Fibroblast of lung (primary cell): ENCODE measurements at regions not wholly inside any gene's neighbourhood (a gene's known extent, or its start where the extent isn't known, plus 50 kb on each side); places are given as distances from the start of the nearest gene placed in this dataset.

Experiments
- DNase-seq, 2 donors: peaks; one replicate each; pipeline versions ENCODE4 v3.0.0 to v3.0.0-alpha.2; 2010; ENCODE audit warnings: low read depth in 2 of 2
- H2AFZ ChIP-seq: 2 replicates; pipeline ENCODE4 v1.5.1; 2012; ENCODE audit warnings: low read length, control low read depth, inconsistent platforms
- H3K27ac ChIP-seq: 2 replicates; pipeline ENCODE4 v1.5.1; 2011; ENCODE audit warnings: low read length, control low read depth; ENCODE audit not compliant: insufficient read depth
- H3K27me3 ChIP-seq: 2 replicates; pipeline ENCODE4 v1.5.1; 2011; ENCODE audit warnings: mild to moderate bottlenecking, low read length; ENCODE audit not compliant: control insufficient read depth, insufficient read depth
- H3K36me3 ChIP-seq: 2 replicates; pipeline ENCODE4 v1.5.1; 2011; ENCODE audit warnings: low read length; ENCODE audit not compliant: control insufficient read depth, insufficient read depth
- H3K4me1 ChIP-seq: 2 replicates; pipeline ENCODE4 v1.5.1; 2011; ENCODE audit warnings: low read length; ENCODE audit not compliant: control insufficient read depth, insufficient read depth; ENCODE audit errors: extremely low read depth
- H3K4me2 ChIP-seq: 2 replicates; pipeline ENCODE4 v1.5.1; 2011; ENCODE audit warnings: low read length, control low read depth; ENCODE audit not compliant: insufficient read depth; ENCODE audit errors: extremely low read depth
- H3K4me3 ChIP-seq, 4 experiments: fragments of 200-600 bp in 1 of 4; sonication (generic) in 1 of 4; replicated peaks in 1 of 4; 2 replicates each; pipeline ENCODE4 v1.5.1; 2011 to 2016; ENCODE audit warnings: low read length in 4 of 4, low read depth in 3 of 4, mild to moderate bottlenecking in 3 of 4, control low read depth in 2 of 4, inconsistent platforms in 1 of 4, mixed read lengths in 1 of 4; ENCODE audit not compliant: insufficient read depth in 1 of 4; ENCODE audit errors: control extremely low read depth in 1 of 4
- H3K79me2 ChIP-seq: 2 replicates; pipeline ENCODE4 v1.5.1; 2012; ENCODE audit warnings: mild to moderate bottlenecking, low read length, inconsistent platforms; ENCODE audit not compliant: control insufficient read depth, insufficient read depth
- H3K9ac ChIP-seq: 2 replicates; pipeline ENCODE4 v1.5.1; 2011; ENCODE audit warnings: mild to moderate bottlenecking, low read length, control low read depth; ENCODE audit not compliant: insufficient read depth
- H3K9me3 ChIP-seq: 2 replicates; pipeline ENCODE4 v1.5.1; 2012; ENCODE audit warnings: low read depth, low read length; ENCODE audit not compliant: control insufficient read depth, insufficient read depth
- H4K20me1 ChIP-seq: 2 replicates; pipeline ENCODE4 v1.5.1; 2011; ENCODE audit warnings: low read length; ENCODE audit not compliant: control insufficient read depth, insufficient read depth; ENCODE audit errors: extremely low read depth
- CTCF ChIP-seq, 2 donors: IDR thresholded peaks in 1 of 2; conservative IDR thresholded peaks in 1 of 2; 1 replicate in 1 of 2; 2 replicates in 1 of 2; pipeline ENCODE4 v1.5.1; 2011 to 2012; ENCODE audit warnings: low read length in 2 of 2, control low read depth in 1 of 2, inconsistent platforms in 1 of 2, low read depth in 1 of 2, mild to moderate bottlenecking in 1 of 2
- EZH2 ChIP-seq: IDR thresholded peaks from 2 replicates; pipeline ENCODE4 v1.5.1; 2012; ENCODE audit warnings: low read length, control low read depth, mild to moderate bottlenecking; ENCODE audit errors: missing control alignments

GRCh38 chr2:59720296-59720866 lies 833.1 kb downstream of the BCL11A start:
- Histone ChIP-seq H4K20me1 (no peaks in the 10 kb centered on the region), H3K79me2 (no peaks in the 10 kb centered on the region), H3K27me3 (no peaks in the 10 kb centered on the region), H2AFZ (no peak overlapping the region), H3K36me3 (no peaks in the 10 kb centered on the region), H3K4me1 (no peaks in the 10 kb centered on the region), H3K9me3 (no peaks in the 10 kb centered on the region), H3K9ac (no peak overlapping the region), H3K27ac (no peak overlapping the region), H3K4me2 (no peak overlapping the region), H3K4me3 (no peak overlapping the region)
- no peak for DNase-seq
- TF ChIP-seq EZH2, result no peak
- no peak for TF ChIP-seq CTCF (conservative IDR thresholded peaks at IDR 0.05 in 1 of 2, IDR thresholded peaks at IDR 0.05 in 1 of 2; ENCODE audit: low read depth in 1 of 2, low read length in 2 of 2)

DNA sequence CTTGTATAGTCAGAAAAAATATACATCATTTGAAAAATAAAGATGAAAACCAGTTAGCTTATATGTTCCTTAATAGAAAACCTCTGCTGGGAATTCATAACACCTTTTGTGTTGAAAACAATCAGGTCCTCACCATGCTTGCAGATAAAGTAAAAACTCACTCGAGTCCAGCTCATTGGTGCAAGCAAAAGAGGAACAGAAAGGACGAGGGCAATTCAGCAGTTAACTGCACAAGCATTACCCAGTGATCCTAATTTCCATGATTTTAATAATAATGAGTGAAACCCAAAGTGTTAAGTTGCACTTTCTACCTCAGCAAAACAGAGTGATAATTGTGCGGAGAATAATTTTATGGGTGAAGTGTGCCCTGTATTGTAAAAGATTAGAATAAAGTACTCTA lies 839.9 kb downstream of the BCL11A start:
- no peak for DNase-seq
- H3K36me3 ChIP-seq, result no peaks in the 10 kb centered on the region
- H3K9ac ChIP-seq, result no peak overlapping the region
- TF ChIP-seq EZH2 (no peak), CTCF (conservative IDR thresholded peaks at IDR 0.05 in 1 of 2, IDR thresholded peaks at IDR 0.05 in 1 of 2; ENCODE audit: low read depth in 1 of 2, low read length in 2 of 2) (no peak)
- no peak overlapping the region for H2AFZ ChIP-seq
- no peaks in the 10 kb centered on the region for H3K9me3 ChIP-seq
- no peak overlapping the region for H3K27ac ChIP-seq
- no peaks in the 10 kb centered on the region for H3K79me2 ChIP-seq
- no peak overlapping the region for H3K4me3 ChIP-seq
- H3K4me2 ChIP-seq, result no peak overlapping the region
- no peaks in the 10 kb centered on the region for H3K4me1 ChIP-seq
- no peaks in the 10 kb centered on the region for H3K27me3 ChIP-seq
- no peaks in the 10 kb centered on the region for H4K20me1 ChIP-seq

GRCh38 chr2:59711121-59711520 lies 842.3 kb downstream of the BCL11A start:
- Histone ChIP-seq H3K27ac (no peak overlapping the region), H3K79me2 (no peaks in the 10 kb centered on the region), H2AFZ (no peak overlapping the region), H4K20me1 (no peaks in the 10 kb centered on the region), H3K36me3 (no peaks in the 10 kb centered on the region), H3K9me3 (no peaks in the 10 kb centered on the region), H3K27me3 (no peaks in the 10 kb centered on the region), H3K4me3 (no peak overlapping the region), H3K9ac (no peak overlapping the region), H3K4me2 (no peak overlapping the region), H3K4me1 (no peaks in the 10 kb centered on the region)
- TF ChIP-seq CTCF (conservative IDR thresholded peaks at IDR 0.05 in 1 of 2, IDR thresholded peaks at IDR 0.05 in 1 of 2; ENCODE audit: low read depth in 1 of 2, low read length in 2 of 2), result no peak
- TF ChIP-seq EZH2, result no peak
- no peak for DNase-seq
